Spleen (tissue), 7 donors: ENCODE measurements at regions not wholly inside any gene's neighbourhood (a gene's known extent, or its start where the extent isn't known, plus 50 kb on each side); places are given as distances from the start of the nearest gene placed in this dataset.

ENCODE experiments used
- CTCF ChIP-seq, 11 experiments: fragments of 200-600 bp in 7 of 11; fragments of 450-650 bp in 4 of 11; sonication (generic) in 4 of 11; IDR thresholded peaks in 8 of 11; conservative IDR thresholded peaks in 3 of 11; 1 replicate in 7 of 11; 2 replicates in 4 of 11; pipeline versions ENCODE4 v1.4.0 to v1.8.0; 2016 to 2021; ENCODE audit warnings: antibody characterized with exemption in 11 of 11, inconsistent platforms in 4 of 11, mild to moderate bottlenecking in 1 of 11
- POLR2AphosphoS5 ChIP-seq, 3 donors: sonication (generic); formaldehyde crosslinking; IDR thresholded peaks; one replicate each; pipeline ENCODE4 v1.5.1; 2017; ENCODE audit warnings: antibody characterized with exemption in 3 of 3
- donor health status: DM: no; HTN: no; CAD: no; lungs with moderate emphysema.
- donor health status: DM: no; HTN: no; CAD: no.
- donor health status: DM: no; HTN: no; CAD: no.

- TF ChIP-seq CTCF (IDR thresholded peaks at IDR 0.05 in 8 of 11, conservative IDR thresholded peaks at IDR 0.05 in 3 of 11) (no peak), POLR2AphosphoS5 (IDR thresholded peaks at IDR 0.05) (no peak)
Observed at GRCh38 chr12:60043236-60043635, 447.4 kb downstream of the SLC16A7 start.
